ENCODE measurements at regions not wholly inside any gene's neighbourhood (a gene's known extent, or its start where the extent isn't known, plus 50 kb on each side); places are given as distances from the start of the nearest gene placed in this dataset.

DNA sequence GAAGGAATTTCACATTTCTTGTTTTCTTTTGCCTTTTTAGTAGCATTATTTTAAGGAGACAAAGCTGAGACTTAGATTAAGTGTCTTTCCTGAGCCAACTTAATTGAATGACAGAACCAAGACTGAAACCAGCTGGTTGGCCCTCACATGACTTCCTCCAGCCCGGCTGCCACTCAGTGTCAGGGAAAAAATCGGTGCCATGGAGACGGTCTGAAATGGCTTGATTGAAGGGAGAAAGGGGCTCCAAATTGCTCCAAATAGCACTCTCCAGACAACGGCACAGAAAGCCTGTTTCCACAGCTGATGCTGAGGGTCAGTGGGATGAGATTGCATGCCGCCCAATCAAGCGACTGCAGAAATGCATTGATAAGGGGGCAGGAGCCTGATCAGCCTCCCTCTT is 475.2 kb upstream of the IL12A start:
- H3K36me3 ChIP-seq, result no peaks in the 10 kb centered on the region
- H3K4me3 ChIP-seq, result no peak overlapping the region
- no peak overlapping the region for H3K27ac ChIP-seq (replicated peaks)
- no peak for TF ChIP-seq CTCF (IDR thresholded peaks at IDR 0.05; ENCODE audit: borderline replicate concordance)
- intact Hi-C loops (cut with micrococcal nuclease), result no loop called here
- no peak for DNase-seq
- H3K4me1 ChIP-seq, result no peaks in the 10 kb centered on the region
- H3K27me3 ChIP-seq (ENCODE audit: low read depth), result peaks cover 4% of the 10 kb centered on the region
- no peaks in the 10 kb centered on the region for H3K9me3 ChIP-seq (replicated peaks)

- no peaks in the 10 kb centered on the region for H3K9me3 ChIP-seq (replicated peaks)
- intact Hi-C loops (cut with micrococcal nuclease), result no loop called here
- no peaks in the 10 kb centered on the region for H3K4me1 ChIP-seq
- H3K27me3 ChIP-seq (ENCODE audit: low read depth), result peaks cover 4% of the 10 kb centered on the region
- DNase-seq, result no peak
- TF ChIP-seq CTCF (IDR thresholded peaks at IDR 0.05; ENCODE audit: borderline replicate concordance), result no peak
- no peaks in the 10 kb centered on the region for H3K36me3 ChIP-seq
- no peak overlapping the region for H3K27ac ChIP-seq (replicated peaks)
- no peak overlapping the region for H3K4me3 ChIP-seq
These were observed 474.7 kb upstream of the IL12A start for GRCh38 chr3:159513867-159514380.

GRCh38 chr3:159517105-159517504 is 471.5 kb upstream of the IL12A start:
- no peak for DNase-seq
- no peak for TF ChIP-seq CTCF (IDR thresholded peaks at IDR 0.05; ENCODE audit: borderline replicate concordance)
- Histone ChIP-seq H3K4me3 (no peak overlapping the region), H3K9me3 (replicated peaks) (no peaks in the 10 kb centered on the region), H3K27ac (replicated peaks) (no peak overlapping the region), H3K4me1 (no peaks in the 10 kb centered on the region), H3K36me3 (no peaks in the 10 kb centered on the region), H3K27me3 (ENCODE audit: low read depth) (no peaks in the 10 kb centered on the region)
- intact Hi-C loops (cut with micrococcal nuclease), result no loop called here

- TF ChIP-seq CTCF (IDR thresholded peaks at IDR 0.05; ENCODE audit: borderline replicate concordance), result no peak
- no peak for DNase-seq
- intact Hi-C loops (cut with micrococcal nuclease), result no loop called here
- no peaks in the 10 kb centered on the region for H3K27me3 ChIP-seq (ENCODE audit: low read depth)
- no peak overlapping the region for H3K27ac ChIP-seq (replicated peaks)
- H3K9me3 ChIP-seq (replicated peaks), result no peaks in the 10 kb centered on the region
- no peaks in the 10 kb centered on the region for H3K36me3 ChIP-seq
- no peak overlapping the region for H3K4me3 ChIP-seq
- no peaks in the 10 kb centered on the region for H3K4me1 ChIP-seq
These were observed 468.0 kb upstream of the IL12A start for GRCh38 chr3:159520638-159521037.

DNA sequence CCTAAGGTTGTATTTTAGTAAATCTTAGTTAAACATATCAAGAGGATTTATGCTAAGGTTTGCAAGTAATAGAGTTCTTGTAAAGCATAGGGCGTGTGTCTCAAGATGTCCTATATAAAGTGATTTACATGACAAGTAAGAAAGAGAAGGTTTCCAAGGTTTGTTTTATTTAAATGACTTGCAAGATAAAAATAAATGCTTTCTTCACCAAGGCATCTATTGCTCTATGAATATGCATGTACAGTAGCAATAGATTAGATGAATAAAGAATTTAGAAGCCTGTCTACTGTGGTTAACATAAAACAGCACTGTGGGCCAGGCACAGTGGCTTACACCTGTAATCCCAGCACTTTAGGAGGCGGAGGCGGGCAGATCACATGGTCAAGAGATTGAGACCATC is 466.4 kb upstream of the IL12A start:
- no peaks in the 10 kb centered on the region for H3K9me3 ChIP-seq (replicated peaks)
- intact Hi-C loops (cut with micrococcal nuclease), result no loop called here
- TF ChIP-seq CTCF (IDR thresholded peaks at IDR 0.05; ENCODE audit: borderline replicate concordance), result no peak
- H3K4me3 ChIP-seq, result no peak overlapping the region
- H3K27ac ChIP-seq (replicated peaks), result no peak overlapping the region
- no peaks in the 10 kb centered on the region for H3K27me3 ChIP-seq (ENCODE audit: low read depth)
- no peak for DNase-seq
- no peaks in the 10 kb centered on the region for H3K36me3 ChIP-seq
- H3K4me1 ChIP-seq, result no peaks in the 10 kb centered on the region
